ENCODE measurements at regions not wholly inside any gene's neighbourhood (a gene's known extent, or its start where the extent isn't known, plus 50 kb on each side); places are given as distances from the start of the nearest gene placed in this dataset.
"Not testable (repeated sequence)": the region's sequence is repeated elsewhere in the genome, so short reads cannot be mapped to it uniquely, and the experiment has no call there.

DNA sequence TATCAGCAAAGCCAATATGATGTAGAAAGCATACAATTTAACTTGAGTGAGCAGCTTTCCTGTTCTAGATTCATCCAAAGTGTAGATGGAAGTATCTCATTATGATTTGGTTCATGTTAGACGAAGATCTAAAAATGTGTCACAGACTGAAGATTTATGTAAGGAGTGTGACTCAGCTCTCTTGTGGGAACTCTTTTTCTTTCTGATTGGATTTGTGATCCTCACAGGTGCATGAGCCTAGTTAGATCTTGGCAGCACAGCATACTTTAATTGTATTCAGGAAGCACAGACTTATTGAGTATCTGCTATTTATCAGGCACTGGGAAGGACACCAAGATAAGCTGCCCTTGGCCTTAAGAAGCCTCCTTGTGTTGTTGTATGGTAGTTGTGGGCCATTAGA is 147.1 kb downstream of the C11orf91 start:
- DNase-seq, result no peak

- no peak for DNase-seq
Measured at GRCh38 chr11:33552756-33553155, 147.9 kb downstream of the C11orf91 start.

DNA sequence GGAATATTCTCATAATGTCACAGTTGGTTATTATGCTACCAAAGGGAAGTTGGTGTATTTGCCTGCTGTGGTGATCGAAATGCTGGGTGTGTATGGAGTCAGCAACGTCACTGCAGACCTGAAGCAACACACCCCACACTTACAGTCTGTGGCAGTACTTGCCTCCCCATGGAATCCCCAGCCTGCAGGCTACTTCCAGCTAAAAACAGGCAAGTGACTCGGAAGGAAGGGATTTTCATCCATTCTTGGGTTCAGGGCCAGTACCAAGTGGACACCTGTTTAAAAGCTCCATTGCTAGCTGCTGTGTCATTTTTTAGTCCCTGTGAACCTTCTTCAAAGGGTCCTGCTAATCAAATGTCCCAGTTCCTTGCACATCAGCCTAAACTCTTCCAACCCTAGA is 149.6 kb downstream of the C11orf91 start:
- DNase-seq, result no peak

DNA sequence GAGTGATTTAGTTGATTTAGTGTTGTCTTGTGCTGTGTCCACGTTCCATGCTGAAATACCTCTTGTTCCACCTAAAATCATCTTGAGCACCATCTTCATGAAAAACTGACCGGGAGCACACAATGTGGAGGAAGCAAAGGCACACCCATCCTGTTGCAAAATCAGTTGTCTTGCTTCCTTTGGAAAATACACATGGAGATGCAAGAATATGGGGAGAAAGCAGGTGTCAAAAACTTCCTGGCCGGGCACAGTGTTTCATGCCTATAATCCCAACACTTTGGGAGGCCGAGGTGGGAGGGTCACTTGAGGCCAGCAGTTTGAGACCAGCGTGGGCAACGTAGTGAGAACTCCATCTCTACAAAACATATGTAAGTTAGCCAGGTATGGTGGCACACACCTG is 151.1 kb downstream of the C11orf91 start:
- no peak for DNase-seq

DNA sequence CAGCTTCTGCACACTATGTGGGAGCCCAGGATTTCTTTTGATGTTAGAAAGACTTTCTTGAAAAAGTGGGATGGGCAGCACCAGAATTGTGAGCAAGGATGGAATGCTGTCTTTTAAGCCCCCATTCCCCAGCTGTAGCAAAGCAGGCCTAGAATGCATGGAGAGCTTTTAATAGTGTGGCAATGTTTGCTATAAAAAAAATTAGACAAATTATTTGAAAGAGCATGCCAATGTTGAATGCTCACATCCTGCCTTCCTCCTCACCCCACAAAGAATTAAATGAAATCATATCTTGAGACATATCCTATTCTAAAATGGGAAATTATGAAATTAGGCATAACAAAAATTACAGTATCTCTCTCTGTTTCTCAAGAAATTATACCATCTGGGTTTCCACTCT is 154.7 kb downstream of the C11orf91 start:
- no peak for DNase-seq

- DNase-seq, result no peak
Measured at GRCh38 chr11:33544593-33545373, 155.8 kb downstream of the C11orf91 start.

DNA sequence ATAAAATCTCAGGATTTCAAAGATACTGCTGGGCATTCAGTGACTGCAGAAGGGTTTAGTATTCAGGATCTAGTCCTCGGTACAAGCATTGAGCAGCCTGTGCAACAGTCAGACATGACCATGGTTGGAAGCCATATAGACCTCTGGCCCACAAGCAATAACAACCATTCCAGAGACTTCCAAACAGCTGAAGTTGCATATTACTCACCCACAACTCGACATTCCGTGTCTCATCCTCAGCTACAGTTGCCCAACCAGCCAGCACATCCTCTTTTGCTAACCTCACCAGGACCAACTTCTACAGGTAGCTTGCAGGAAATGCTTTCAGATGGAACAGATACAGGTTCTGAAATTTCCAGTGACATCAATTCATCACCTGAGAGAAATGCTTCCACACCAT is 156.8 kb downstream of the C11orf91 start:
- DNase-seq, result no peak

- DNase-seq, result no peak
Measured at GRCh38 chr11:33542921-33543320, 157.7 kb downstream of the C11orf91 start.

- no peak for DNase-seq
Measured at GRCh38 chr11:33540946-33541915, 159.4 kb downstream of the C11orf91 start.

- no peak for DNase-seq
Measured at GRCh38 chr11:33540427-33540826, 160.2 kb downstream of the C11orf91 start.

DNA sequence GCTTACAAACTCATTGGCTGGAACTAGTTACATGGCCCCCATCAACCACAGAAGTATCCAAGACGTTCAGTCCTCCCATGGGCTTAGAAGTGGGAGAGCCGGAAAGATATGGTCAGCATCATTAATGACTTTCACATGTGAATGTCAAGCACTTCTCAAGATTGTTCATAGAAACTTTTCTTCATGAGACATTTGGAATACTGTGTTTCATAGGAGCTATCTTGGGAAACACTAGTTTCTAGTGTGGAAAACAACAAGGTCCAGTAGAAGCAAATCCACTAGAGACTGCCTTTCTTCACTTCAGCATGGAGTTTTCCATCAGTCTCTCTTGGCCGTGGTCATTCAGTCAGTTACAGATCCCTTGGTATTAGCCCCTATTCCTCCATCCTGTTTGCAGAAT is 160.9 kb downstream of the C11orf91 start:
- DNase-seq, result no peak

DNA sequence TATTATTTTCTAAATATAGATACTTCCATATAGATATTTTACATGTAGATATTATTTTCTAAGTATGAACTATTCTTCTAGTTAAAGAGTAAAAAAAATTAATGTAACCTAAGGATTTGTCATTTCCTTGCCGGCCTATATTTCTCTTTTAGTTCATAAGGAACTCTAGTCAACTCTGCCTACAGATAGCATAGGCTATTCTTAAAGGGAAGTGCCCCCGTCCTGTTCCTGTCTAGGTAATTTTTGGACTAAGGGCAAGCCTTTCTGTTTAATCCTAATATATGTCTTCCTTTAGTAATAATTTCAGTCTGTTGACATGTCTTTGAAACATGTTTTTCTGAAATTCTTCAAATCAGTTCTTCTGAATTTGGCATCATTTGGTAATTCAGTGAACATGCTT is 161.9 kb downstream of the C11orf91 start:
- DNase-seq, result no peak

DNA sequence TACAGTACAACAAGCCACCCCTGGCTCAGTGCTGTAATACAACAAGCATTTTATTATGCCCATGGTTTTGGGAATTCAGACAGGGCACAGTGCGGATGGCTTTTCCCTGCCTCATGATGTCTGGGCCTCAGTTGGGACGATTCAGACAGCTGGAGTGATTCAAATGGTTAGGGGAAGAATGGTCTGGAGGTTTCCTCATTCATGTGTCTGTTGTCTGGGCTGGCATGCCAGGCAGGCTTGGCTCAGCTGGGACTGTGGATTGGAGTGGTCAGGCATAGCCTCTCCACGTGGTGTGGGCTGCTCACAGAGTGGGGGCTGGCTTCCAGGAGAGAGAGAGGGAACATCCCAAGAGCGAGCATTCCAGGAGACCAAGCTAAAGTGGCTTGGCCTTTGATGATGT is 164.4 kb downstream of the C11orf91 start:
- DNase-seq, result no peak

DNA sequence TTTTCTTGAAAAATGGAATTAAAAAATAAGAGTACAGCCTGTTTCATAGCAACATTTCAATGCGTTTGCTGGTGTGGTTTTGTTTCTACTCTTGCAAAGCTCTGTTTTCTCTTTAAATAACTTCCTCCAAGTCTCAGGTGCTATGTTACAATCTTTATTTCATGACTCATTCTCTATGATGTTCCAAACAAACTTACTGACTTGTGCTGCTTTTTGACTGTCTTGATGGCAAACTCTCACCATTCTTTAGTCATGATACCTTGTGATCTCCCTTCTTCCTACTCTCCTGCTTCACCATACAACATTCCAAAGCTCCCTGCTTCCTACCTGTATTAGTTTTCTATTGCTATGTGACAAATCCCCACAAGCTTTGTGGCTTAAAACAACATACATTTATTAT is 166.1 kb downstream of the C11orf91 start:
- DNase-seq, result no peak

DNA sequence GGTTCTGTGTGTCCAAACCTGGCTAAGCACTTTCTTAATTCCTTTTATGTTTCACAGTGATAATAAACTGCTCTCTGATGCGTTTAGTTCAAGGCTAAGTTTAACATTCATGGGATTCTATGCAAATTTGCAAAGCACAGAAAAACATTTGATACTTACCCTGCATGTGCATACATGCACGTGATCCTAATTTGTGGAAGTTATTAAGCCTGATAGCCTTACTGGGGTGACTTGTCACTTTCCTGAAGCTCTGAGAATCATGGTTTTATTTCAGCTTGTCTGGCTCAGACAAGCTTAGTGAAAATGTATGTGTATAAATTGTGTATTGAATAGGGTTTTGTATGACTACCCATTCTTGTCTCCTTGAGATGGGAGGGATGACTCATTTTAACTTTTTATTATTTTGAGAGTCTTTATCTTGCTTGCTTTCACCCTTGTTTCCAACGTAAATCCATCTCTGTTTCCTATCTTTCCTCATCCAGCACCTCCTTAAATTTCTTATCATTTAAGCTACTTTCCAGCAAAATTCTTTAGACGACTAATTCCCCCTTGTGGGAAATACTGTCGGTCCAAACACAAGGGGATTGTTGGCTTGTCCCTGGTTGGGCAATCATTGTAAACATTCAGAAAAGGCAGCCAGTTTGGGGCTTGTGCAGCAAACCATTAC is 167.1 kb downstream of the C11orf91 start:
- DNase-seq, result no peak

DNA sequence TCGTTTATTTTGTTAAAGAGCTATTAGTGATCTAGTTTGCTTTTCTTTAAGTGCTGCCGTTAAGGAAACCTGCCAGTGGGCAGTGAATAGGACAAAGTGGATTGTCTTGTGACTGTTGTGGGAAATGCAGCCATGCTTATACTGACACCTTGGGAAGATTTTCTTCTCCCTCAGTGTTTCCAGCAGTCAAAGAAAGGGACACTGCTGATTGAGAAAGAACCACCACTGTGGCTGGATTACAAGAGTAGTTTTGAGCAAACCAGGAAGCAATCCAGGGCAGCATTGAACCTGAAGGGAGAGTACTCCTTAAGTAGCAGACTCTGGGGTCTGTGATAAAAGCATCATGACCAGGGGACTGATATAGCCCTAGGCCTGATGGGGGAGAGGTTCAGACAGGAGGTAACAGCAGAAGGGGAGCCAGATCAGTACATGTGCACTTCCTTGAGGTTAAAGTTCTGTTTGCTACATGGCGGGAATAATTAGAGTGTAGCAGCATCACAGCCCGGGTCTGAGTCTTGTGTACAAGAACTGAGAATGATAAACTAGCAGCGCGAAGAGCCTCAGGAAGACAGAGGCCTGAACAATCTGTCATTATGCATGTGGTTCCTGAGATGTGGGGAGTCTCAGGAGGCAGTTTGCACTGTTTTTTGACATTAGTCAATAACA is 167.8 kb downstream of the C11orf91 start:
- DNase-seq, result no peak

DNA sequence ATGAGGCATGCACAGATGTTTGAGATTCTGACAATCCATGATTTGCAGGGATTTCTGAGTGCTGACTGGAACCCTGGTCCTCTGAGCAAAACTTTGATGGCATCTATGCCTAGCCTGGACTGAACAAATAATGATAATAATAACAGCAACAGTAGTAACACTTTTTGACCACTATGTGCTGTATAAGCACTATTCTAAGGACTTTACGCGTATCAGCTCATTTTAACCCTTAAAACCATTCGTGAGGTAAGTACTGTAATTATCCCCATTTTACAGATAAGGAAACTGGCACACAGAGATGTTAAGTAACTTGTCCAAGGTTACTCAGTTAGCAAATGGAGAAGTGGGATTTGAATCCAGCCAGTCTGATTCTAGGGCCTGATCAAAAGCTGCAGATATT is 168.4 kb downstream of the C11orf91 start:
- no peak for DNase-seq

DNA sequence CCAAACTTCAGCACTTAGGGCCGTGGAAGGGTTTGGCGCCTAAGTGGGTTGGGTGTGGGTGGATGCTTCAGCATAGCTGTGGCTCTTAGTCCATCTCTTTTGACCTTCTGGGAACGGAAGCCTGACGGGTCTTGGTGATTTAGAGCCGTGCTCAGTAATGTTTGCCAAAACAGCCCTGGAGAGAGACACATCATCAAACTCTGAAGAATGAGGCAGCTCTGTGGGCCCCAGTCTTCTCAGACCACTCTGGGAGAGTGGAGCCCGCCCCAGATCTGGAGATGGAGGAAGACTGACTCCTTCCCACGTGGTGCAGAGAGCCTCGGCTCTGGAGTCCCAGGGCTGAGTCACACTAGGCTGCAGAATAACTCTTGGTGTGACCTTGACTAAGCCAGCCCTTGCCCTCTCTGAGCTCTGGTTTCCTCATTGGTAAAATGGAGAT is 168.9 kb downstream of the C11orf91 start:
- no peak for DNase-seq

DNA sequence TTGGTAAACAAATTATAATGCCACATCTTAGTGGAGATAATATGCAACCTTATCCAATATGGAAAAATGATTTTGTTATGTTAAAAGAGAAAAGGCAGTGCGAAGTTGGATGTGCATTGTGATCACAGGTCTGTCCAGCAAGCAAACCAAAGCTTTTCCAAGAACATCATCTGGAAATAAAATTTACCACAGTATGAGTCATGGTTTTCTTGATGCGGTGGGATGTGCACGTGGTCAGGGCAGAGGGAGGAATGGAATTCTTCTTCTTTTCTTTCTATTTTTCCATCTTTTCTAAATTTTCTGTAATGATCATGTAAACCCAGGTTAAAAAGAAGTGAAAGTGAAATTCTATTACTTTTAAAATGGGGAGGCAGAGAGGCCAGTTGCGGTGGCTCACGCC is 169.8 kb downstream of the C11orf91 start:
- no peak for DNase-seq

DNA sequence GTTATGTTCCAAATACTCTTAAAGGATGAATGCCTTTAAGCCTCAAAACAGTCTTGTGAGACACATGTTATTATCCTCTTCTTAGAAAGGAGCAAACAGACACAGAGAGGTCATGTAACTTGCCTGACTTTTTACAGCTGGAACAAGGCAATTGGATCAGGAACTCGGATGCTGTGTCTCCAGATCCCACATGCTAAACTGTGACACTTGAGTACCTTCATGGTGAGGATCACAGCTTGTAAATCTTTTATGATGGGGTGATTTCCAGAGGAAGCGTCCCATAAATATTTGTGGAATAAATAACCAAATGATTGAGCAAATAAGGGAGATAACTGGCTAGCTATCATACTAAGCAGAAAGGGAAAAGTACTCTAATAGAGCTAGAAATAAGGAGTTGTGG is 171.2 kb downstream of the C11orf91 start:
- DNase-seq, result no peak

GRCh38 chr11:33527738-33528137 is 172.9 kb downstream of the C11orf91 start:
- DNase-seq, result not testable (repeated sequence)

GRCh38 chr11:33525789-33526188 is 174.8 kb downstream of the C11orf91 start:
- no peak for DNase-seq

- DNase-seq, result no peak
Measured at GRCh38 chr11:33521384-33521783, 179.2 kb downstream of the C11orf91 start.

Measured in NCI-H1105 (cell line).